ENCODE measurements at regions not wholly inside any gene's neighbourhood (a gene's known extent, or its start where the extent isn't known, plus 50 kb on each side); places are given as distances from the start of the nearest gene placed in this dataset.

DNA sequence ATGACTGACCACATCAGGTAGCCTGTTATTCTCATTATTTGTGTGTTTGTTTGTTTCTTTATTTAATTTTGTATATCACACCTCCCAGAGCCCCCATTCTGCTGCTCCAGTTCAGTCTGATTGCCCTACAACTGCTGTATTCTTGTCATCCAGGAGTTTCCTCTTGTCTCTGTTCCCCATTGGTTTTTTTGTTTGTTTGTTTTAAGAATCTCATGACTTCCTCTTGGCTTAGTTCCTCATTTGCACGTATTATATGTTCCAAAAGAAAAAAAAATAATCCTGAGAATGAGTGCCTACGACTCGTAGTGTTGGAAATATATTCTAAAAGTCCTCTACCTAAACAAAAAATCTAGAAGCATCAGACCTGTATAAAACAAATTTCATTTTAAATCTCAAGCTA, 142.3 kb upstream of the SLIT2 start:
- TF ChIP-seq POLR2A (IDR thresholded peaks at IDR 0.05; ENCODE audit: low read depth, low read length) (no peak), POLR2AphosphoS5 (IDR thresholded peaks at IDR 0.05; ENCODE audit: low read depth, low read length) (no peak)
